ENCODE measurements at regions not wholly inside any gene's neighbourhood (a gene's known extent, or its start where the extent isn't known, plus 50 kb on each side); places are given as distances from the start of the nearest gene placed in this dataset.

- Histone ChIP-seq H3K4me3 (no peak overlapping the region), H3K9me3 (no peaks in the 10 kb centered on the region), H3K27me3 (no peaks in the 10 kb centered on the region), H3K36me3 (no peaks in the 10 kb centered on the region), H3K27ac (no peak overlapping the region), H3K4me1 (no peaks in the 10 kb centered on the region)
- TF ChIP-seq POLR2AphosphoS5 (IDR thresholded peaks at IDR 0.05) (no peak), EP300 (IDR thresholded peaks at IDR 0.05; ENCODE audit: low read depth) (no peak), CTCF (IDR thresholded peaks at IDR 0.05) (no peak), POLR2A (IDR thresholded peaks at IDR 0.05) (no peak)
- in situ Hi-C loops (cut with MboI; ENCODE audit: low pct_ligation_motif_present in 1 of 4, low pct_unique_long_range_greater_than_20kb in 1 of 4, low sequenced_read_pairs in 3 of 4) = no loop called here
- DNase-seq = no peak
- intact Hi-C loops (cut with DNase I; ENCODE audit: low total_unique reads) = no loop called here
- WGBS, 2 donors (ENCODE audit: low coverage in 1 of 2) = 67 to 83% methylated on average over 1 of the region's 1 CpG
These were observed 130.2 kb upstream of the SV2C start for GRCh38 chr5:75952963-75953362.

GRCh38 chr5:75952291-75952690, 130.9 kb upstream of the SV2C start:
- Histone ChIP-seq H3K36me3 (no peaks in the 10 kb centered on the region), H3K9me3 (no peaks in the 10 kb centered on the region), H3K27me3 (no peaks in the 10 kb centered on the region), H3K27ac (no peak overlapping the region), H3K4me1 (no peaks in the 10 kb centered on the region), H3K4me3 (no peak overlapping the region)
- no peak for TF ChIP-seq EP300 (IDR thresholded peaks at IDR 0.05; ENCODE audit: low read depth)
- TF ChIP-seq POLR2AphosphoS5 (IDR thresholded peaks at IDR 0.05) = no peak
- no peak for TF ChIP-seq CTCF (IDR thresholded peaks at IDR 0.05)
- TF ChIP-seq POLR2A (IDR thresholded peaks at IDR 0.05) = no peak
- DNase-seq = no peak
- in situ Hi-C loops (cut with MboI; ENCODE audit: low pct_ligation_motif_present in 1 of 4, low pct_unique_long_range_greater_than_20kb in 1 of 4, low sequenced_read_pairs in 3 of 4) (no loop called here), intact Hi-C loops (cut with DNase I; ENCODE audit: low total_unique reads) (no loop called here)
- WGBS, 2 donors (ENCODE audit: low coverage in 1 of 2) = 69% methylated on average over 1 of the region's 1 CpG; no CpG with 5 or more reads in 1 of the 2 donors

GRCh38 chr5:75951716-75952115, 131.5 kb upstream of the SV2C start:
- in situ Hi-C loops (cut with MboI; ENCODE audit: low pct_ligation_motif_present in 1 of 4, low pct_unique_long_range_greater_than_20kb in 1 of 4, low sequenced_read_pairs in 3 of 4) = no loop called here
- intact Hi-C loops (cut with DNase I; ENCODE audit: low total_unique reads) = no loop called here
- DNase-seq = no peak
- H3K4me3 ChIP-seq = no peak overlapping the region
- no peaks in the 10 kb centered on the region for H3K4me1 ChIP-seq
- 86 to 100% methylated on average over 1 to 2 of the region's 2 CpGs for WGBS, 2 donors (ENCODE audit: low coverage in 1 of 2)
- no peaks in the 10 kb centered on the region for H3K9me3 ChIP-seq
- TF ChIP-seq POLR2A (IDR thresholded peaks at IDR 0.05) = no peak
- TF ChIP-seq POLR2AphosphoS5 (IDR thresholded peaks at IDR 0.05) = no peak
- TF ChIP-seq CTCF (IDR thresholded peaks at IDR 0.05) = no peak
- TF ChIP-seq EP300 (IDR thresholded peaks at IDR 0.05; ENCODE audit: low read depth) = no peak
- no peaks in the 10 kb centered on the region for H3K36me3 ChIP-seq
- H3K27me3 ChIP-seq = no peaks in the 10 kb centered on the region
- no peak overlapping the region for H3K27ac ChIP-seq

- no peak overlapping the region for H3K4me3 ChIP-seq
- in situ Hi-C loops (cut with MboI; ENCODE audit: low pct_ligation_motif_present in 1 of 4, low pct_unique_long_range_greater_than_20kb in 1 of 4, low sequenced_read_pairs in 3 of 4) = no loop called here
- DNase-seq = no peak
These were observed 132.0 kb upstream of the SV2C start for GRCh38 chr5:75951158-75951557.

GRCh38 chr5:75948438-75948837, 134.7 kb upstream of the SV2C start:
- Histone ChIP-seq H3K36me3 (no peaks in the 10 kb centered on the region), H3K4me1 (no peaks in the 10 kb centered on the region), H3K4me3 (no peak overlapping the region), H3K27ac (no peak overlapping the region), H3K9me3 (no peaks in the 10 kb centered on the region), H3K27me3 (no peaks in the 10 kb centered on the region)
- no peak for DNase-seq
- TF ChIP-seq POLR2AphosphoS5 (IDR thresholded peaks at IDR 0.05) = no peak
- no peak for TF ChIP-seq CTCF (IDR thresholded peaks at IDR 0.05)
- no peak for TF ChIP-seq EP300 (IDR thresholded peaks at IDR 0.05; ENCODE audit: low read depth)
- no peak for TF ChIP-seq POLR2A (IDR thresholded peaks at IDR 0.05)
- in situ Hi-C loops (cut with MboI; ENCODE audit: low pct_ligation_motif_present in 1 of 4, low pct_unique_long_range_greater_than_20kb in 1 of 4, low sequenced_read_pairs in 3 of 4) (no loop called here), intact Hi-C loops (cut with DNase I; ENCODE audit: low total_unique reads) (no loop called here)
- 67 to 70% methylated on average over 3 of the region's 3 CpGs for WGBS, 2 donors (ENCODE audit: low coverage in 1 of 2)

More at GRCh38 chr5:75951158-75951557, 132.0 kb upstream of the SV2C start:
- WGBS, 2 donors (ENCODE audit: low coverage in 1 of 2) = 33 to 37% methylated on average over 1 of the region's 1 CpG
- intact Hi-C loops (cut with DNase I; ENCODE audit: low total_unique reads) = no loop called here
- TF ChIP-seq EP300 (IDR thresholded peaks at IDR 0.05; ENCODE audit: low read depth) (no peak), POLR2AphosphoS5 (IDR thresholded peaks at IDR 0.05) (no peak), POLR2A (IDR thresholded peaks at IDR 0.05) (no peak)
- Histone ChIP-seq H3K36me3 (no peaks in the 10 kb centered on the region), H3K27me3 (no peaks in the 10 kb centered on the region), H3K4me1 (no peaks in the 10 kb centered on the region), H3K9me3 (no peaks in the 10 kb centered on the region), H3K27ac (no peak overlapping the region)
